ENCODE measurements at regions not wholly inside any gene's neighbourhood (a gene's known extent, or its start where the extent isn't known, plus 50 kb on each side); places are given as distances from the start of the nearest gene placed in this dataset.

- no peak for TF ChIP-seq CTCF (IDR thresholded peaks at IDR 0.05; ENCODE audit: insufficient read depth, low read depth, low read length)
- no peak for DNase-seq (ENCODE audit: low read depth)
- Histone ChIP-seq H3K36me3 (ENCODE audit: control insufficient read depth, insufficient read depth, low read length) (no peaks in the 10 kb centered on the region), H3K4me3 (ENCODE audit: low read depth, low read length) (no peak overlapping the region), H3K27me3 (ENCODE audit: control insufficient read depth, insufficient read depth, low read length) (no peaks in the 10 kb centered on the region; the same call in 1 of the 2 replicates)
- ChIA-PET CTCF (interaction anchor here (0.9 to 1.6 kb wide), 2 partner anchors 25 to 389 kb away, joined by 3 to 6 read pairs; no protein-coding TSS in a partner anchor), POLR2A (no interaction called here)
Measured at GRCh38 chrX:69216446-69216845, 51.2 kb upstream of the PJA1 start.

- no peak overlapping the region for H3K4me3 ChIP-seq (ENCODE audit: low read depth, low read length)
- H3K27me3 ChIP-seq (ENCODE audit: control insufficient read depth, insufficient read depth, low read length): no peaks in the 10 kb centered on the region
- POLR2A ChIA-PET: no interaction called here
- DNase-seq (ENCODE audit: low read depth): no peak
- CTCF ChIA-PET: no interaction called here
- no peak for TF ChIP-seq CTCF (IDR thresholded peaks at IDR 0.05; ENCODE audit: insufficient read depth, low read depth, low read length)
- H3K36me3 ChIP-seq (ENCODE audit: control insufficient read depth, insufficient read depth, low read length): no peaks in the 10 kb centered on the region
Measured at GRCh38 chrX:69215161-69215875, 50.1 kb upstream of the PJA1 start.

Data from BJ (cell line).